HG03558 (cell line): ENCODE measurements at regions not wholly inside any gene's neighbourhood (a gene's known extent, or its start where the extent isn't known, plus 50 kb on each side); places are given as distances from the start of the nearest gene placed in this dataset.

Experiments used
- ATAC-seq: cut with Tn5 transposase; IDR thresholded peaks from one replicate; pipeline ENCODE4 v1.9.1; 2021; ENCODE audit warnings: moderate number of reproducible peaks; ENCODE audit not compliant: unreplicated experiment; ENCODE audit errors: extremely low read depth

DNA sequence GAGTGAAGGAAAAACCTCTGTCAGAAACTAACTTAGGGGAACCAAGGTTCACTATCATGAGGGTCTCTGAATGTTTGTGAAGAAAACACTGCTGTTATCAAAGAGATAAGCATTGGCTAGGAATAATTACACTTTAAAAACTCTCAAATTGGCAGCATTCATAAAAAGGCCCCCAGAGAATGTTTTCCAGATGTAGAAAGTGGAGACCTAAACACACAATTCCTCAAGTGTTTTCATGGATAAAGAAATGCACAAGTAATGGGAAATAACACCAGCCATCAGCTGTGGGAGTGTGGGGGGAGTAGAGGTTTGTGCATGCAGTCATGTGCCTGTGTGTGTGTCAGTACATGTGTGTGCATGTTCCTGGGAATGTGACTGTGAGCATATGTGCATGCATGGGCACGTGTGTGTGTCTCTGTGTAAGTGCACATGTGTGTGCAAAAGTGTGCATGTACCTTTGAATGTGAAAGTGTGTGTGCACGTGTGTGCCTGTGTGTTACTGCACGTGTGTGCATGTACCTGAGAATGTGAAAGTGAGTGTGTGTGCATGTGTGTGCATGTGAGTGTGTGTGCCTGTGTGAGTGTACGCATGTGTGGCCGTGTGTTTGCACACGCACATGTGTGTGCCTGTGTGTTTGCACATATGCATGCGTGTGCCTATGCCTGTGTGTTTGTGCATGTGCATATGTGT lies 854.3 kb upstream of the SALL3 start:
- no peak for ATAC-seq

GRCh38 chr18:78126106-78126505 lies 853.5 kb upstream of the SALL3 start:
- ATAC-seq, result no peak

- no peak for ATAC-seq
Observed at GRCh38 chr18:78126536-78126935, 853.1 kb upstream of the SALL3 start.

DNA sequence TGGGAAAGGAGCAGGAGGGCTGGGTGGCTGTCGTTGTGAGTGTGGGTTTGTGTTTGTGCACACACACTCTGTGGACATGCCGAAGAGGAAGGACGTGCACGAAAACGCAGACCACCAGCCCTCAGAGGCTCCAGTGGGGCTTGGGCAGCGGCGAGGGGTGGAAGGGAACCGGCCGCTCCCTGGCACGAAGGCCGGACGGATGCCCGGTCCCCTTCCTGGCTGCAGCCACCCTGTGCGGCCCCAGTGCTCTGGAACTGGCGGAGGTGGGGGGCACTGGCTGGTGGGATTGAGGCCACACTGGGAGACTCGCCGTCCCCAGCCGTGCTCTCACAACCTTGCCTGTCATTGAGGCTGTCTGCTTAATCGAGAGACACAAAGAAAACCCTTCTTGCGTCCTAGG lies 852.6 kb upstream of the SALL3 start:
- no peak for ATAC-seq

GRCh38 chr18:78128004-78128403 lies 851.6 kb upstream of the SALL3 start:
- ATAC-seq, result no peak

DNA sequence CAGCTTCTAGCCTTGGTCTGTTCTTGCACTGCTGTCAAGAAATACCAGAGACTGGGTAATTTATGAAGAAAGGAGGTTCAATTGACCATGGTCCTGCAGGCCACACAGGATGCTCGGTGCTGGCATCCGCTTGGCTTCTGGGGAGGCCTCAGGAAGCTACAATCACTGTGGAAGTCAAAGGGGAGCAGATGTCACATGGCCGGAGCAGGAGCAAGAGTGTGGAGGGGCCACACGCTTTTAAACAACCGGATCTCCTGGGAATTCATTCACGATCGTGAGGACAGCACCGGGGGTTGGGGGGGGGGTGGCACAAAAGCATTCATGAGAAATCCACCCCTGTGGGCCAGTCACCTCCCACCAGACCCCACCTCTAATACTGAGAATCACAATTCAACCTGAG lies 850.4 kb upstream of the SALL3 start:
- ATAC-seq, result no peak

- ATAC-seq, result no peak
Observed at GRCh38 chr18:78130232-78131195, 849.1 kb upstream of the SALL3 start.

DNA sequence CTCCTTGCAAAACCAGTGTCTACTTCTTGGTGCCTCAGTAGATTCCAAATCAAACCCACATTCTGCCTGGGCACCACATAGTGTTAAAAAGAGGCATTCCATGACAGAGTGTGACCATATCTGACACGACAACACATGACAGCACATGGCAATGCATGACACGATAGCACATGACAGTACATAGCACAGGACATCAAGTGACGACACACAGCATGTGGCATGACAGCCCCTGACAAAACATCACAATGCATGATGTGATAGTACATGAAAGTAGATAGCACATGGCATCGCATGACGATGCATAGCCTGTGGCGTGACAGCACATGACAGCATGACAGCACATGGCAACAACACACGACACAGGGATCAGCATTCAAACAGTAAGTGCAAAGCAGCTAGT lies 845.9 kb upstream of the SALL3 start:
- no peak for ATAC-seq

DNA sequence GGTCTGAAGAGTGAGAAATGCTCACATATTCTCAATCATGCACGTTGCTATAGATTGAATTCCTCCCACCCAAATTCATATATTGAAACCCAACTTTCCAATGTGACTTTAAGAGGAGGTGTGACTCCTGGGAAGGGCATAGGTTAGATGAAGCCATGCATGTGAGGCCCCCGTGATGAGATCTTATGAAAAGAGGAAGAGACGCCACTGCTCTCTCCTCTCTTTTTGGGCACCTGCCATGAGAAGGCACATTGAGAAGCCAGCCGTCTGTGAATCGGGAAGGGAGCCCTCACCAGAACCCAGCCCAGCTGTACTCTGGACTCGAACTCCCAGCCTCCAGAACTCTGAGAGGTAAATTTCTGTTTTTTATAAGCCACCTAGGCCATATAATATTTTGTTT lies 842.6 kb upstream of the SALL3 start:
- ATAC-seq, result no peak

DNA sequence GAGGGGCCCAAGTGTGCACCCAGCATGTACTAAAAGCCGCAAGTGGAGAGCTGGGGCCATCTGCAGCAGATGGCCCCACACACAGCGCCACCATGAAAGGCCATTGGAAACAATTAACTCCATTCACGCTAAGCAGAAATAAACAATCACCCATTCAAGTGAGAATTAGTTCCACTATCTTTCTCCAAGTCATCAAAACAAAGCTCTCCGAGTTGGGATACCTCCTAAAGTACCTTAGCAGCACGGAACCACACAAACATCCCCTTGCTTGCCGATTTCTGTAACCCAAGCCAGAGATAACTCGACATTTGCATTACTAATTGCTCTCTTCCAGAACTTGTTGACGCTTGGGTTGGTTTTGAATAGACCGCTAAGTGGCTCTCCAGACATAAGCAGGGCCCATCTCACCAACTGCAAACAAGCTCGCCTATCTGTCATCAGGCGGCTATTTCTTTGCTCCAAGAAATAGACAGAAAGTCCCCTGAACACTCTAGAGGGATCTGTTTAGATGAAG lies 840.6 kb upstream of the SALL3 start:
- no peak for ATAC-seq

DNA sequence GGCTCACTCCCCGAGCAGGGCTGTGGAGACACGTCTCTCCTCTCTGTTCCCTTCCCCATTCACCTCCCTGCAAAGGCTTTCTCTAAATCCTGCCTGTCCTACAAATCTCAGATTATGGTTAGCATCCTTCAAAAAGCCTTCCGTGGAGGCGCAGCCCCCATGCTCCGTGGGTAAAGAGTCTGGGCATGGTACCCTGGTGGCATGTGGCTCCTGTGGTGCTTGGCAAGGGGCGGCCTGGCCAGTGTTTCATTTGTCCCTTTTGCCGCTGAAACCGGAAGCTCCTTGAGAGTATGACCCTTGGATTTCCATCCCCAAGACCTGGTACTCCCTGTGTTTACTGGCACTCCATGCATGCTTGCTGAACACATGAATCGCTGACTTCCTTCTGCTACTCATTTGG lies 839.3 kb upstream of the SALL3 start:
- no peak for ATAC-seq

- ATAC-seq, result no peak
Observed at GRCh38 chr18:78144669-78145068, 834.9 kb upstream of the SALL3 start.

DNA sequence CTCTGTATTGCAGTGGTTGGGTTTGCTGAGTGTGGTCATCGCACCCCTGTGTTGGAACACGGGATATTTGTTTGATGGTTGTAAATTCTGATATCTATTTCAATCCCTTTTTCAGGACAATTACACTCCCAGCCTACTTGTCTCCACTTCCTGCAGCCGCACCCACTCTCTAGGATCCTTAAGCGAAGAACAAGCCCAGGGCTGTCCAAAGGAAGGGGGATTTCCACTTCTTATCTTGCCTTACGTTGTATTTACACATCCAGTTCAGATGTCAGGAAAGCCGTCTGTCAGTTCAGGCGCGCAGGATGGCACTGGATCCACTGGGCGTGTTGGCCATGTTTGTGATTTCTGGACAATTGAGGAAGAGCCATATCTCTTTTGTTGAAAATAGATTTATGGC lies 834.5 kb upstream of the SALL3 start:
- no peak for ATAC-seq

DNA sequence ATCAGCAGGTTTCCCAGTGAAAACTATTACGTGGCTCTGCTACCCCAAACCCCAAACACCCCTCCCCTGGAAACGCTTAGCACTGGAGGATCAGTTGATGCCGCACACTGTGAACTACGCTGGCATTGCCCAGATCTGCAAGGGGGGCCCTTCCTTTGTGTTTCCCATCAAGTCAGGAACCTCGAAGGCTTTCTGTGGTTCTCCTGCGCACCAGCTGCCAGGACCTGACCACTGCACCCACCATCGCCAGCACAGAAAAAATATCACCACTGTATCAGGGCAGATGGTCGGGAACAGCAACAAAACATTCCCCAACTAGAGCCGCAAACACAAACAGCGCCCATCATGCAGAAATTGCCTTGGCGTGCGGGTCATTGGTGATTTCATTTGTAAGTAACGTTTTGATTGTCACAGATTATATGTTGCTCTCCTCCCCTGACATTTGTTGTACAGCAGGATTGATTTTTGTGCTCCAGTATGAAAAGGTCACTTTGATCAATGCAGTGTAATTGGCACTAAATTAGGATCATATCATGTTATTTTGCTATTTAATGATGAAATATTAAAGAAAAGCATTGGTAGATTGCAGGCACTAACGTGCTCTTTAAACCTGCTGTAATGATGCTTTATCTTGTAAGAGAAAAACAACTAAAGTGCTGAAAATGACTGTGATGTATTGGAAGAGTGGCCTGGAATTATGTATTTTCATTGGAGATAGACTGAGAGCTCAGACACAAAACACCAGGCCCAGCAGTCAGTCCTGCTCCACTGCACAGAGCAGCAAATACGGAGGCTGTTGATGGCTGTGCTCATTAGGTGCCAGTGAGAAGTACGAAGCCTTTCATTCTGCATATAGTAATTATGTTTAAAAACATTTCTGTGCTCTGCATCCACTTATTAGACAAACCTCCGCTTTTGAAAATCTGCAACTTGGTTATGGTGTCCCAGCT lies 833.2 kb upstream of the SALL3 start:
- ATAC-seq, result no peak

GRCh38 chr18:78150590-78150989 lies 829.0 kb upstream of the SALL3 start:
- ATAC-seq, result no peak

DNA sequence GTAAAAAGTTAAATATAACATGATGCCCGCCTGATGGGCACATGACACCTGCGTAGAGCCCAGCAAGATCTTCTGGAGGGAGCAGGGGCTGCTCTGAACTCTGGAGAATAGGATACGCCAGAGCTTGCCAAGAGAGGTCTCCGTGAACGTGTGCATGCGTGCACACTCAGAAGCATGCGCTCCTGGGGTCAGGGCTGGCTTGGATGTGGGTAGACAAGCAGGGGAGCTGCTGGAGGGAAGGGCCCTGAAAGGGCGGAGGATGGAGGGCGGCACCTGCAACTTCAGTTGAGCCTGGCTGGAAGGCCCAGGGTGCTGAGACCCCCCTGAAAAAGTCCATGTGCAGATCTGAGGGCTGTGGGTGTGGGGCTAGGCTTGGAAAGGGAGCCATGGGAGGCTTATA lies 828.4 kb upstream of the SALL3 start:
- no peak for ATAC-seq

DNA sequence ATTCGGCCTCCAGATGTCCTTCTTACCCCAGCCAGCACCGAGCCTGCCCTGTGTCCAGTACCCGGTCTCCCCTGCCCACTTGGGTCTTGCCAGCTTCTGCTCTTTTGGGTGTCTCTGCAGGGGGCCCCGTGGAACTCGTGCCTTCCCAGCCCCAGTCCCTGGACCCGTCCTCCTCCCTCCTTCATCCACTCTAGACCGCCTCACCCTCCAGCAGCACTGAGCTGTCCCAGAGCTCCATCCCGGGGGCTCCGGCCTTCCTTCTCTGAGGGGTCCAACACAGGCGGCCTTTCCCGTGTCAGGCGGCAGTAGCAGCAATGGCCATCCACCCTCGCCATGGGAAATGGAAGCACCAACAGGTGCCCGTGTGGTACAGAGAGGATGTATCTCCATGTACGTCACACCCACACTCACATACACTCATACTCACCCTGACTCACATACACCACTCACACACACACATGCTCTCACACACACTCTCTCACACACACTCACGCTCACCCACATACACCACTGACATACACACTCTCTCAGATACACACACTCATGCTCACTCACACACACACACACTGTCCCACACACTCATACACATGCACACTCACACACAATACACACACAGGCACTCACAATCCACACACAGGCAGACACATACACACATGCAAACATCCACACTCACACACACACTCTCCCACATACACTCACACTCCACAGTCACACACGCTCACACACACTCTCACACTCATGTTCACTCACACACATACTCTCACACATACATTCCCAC lies 827.5 kb upstream of the SALL3 start:
- no peak for ATAC-seq

GRCh38 chr18:78153362-78153761 lies 826.3 kb upstream of the SALL3 start:
- ATAC-seq, result no peak

DNA sequence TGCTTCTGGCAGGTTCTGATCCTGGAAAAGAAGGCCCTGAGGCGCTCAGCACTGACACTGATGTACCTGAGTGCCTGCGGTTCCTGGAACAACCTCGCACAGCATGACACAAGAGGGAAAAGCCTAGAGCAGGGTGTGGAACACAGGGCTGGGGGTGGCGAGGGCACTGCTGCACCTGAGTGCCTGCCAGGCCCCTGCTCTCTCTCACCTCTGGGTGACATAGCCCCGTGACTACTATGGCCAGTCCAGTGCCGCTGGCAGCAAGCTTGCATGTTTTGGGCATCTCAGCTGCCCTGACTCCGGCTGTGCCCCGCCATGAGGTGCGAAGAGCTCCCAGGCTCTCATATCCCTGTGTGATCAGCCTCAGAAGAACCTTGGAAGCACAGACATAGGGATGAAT lies 825.2 kb upstream of the SALL3 start:
- ATAC-seq, result no peak

GRCh38 chr18:78154853-78155252 lies 824.8 kb upstream of the SALL3 start:
- no peak for ATAC-seq
